Fibroblast of lung (primary cell): ENCODE measurements at regions not wholly inside any gene's neighbourhood (a gene's known extent, or its start where the extent isn't known, plus 50 kb on each side); places are given as distances from the start of the nearest gene placed in this dataset.

Experiments
- DNase-seq, 2 donors: peaks; one replicate each; pipeline versions ENCODE4 v3.0.0 to v3.0.0-alpha.2; 2010; ENCODE audit warnings: low read depth in 2 of 2
- H2AFZ ChIP-seq: 2 replicates; pipeline ENCODE4 v1.5.1; 2012; ENCODE audit warnings: low read length, control low read depth, inconsistent platforms
- H3K27ac ChIP-seq: 2 replicates; pipeline ENCODE4 v1.5.1; 2011; ENCODE audit warnings: low read length, control low read depth; ENCODE audit not compliant: insufficient read depth
- H3K27me3 ChIP-seq: 2 replicates; pipeline ENCODE4 v1.5.1; 2011; ENCODE audit warnings: mild to moderate bottlenecking, low read length; ENCODE audit not compliant: control insufficient read depth, insufficient read depth
- H3K36me3 ChIP-seq: 2 replicates; pipeline ENCODE4 v1.5.1; 2011; ENCODE audit warnings: low read length; ENCODE audit not compliant: control insufficient read depth, insufficient read depth
- H3K4me1 ChIP-seq: 2 replicates; pipeline ENCODE4 v1.5.1; 2011; ENCODE audit warnings: low read length; ENCODE audit not compliant: control insufficient read depth, insufficient read depth; ENCODE audit errors: extremely low read depth
- H3K4me2 ChIP-seq: 2 replicates; pipeline ENCODE4 v1.5.1; 2011; ENCODE audit warnings: low read length, control low read depth; ENCODE audit not compliant: insufficient read depth; ENCODE audit errors: extremely low read depth
- H3K4me3 ChIP-seq, 4 experiments: fragments of 200-600 bp in 1 of 4; sonication (generic) in 1 of 4; replicated peaks in 1 of 4; 2 replicates each; pipeline ENCODE4 v1.5.1; 2011 to 2016; ENCODE audit warnings: low read length in 4 of 4, low read depth in 3 of 4, mild to moderate bottlenecking in 3 of 4, control low read depth in 2 of 4, inconsistent platforms in 1 of 4, mixed read lengths in 1 of 4; ENCODE audit not compliant: insufficient read depth in 1 of 4; ENCODE audit errors: control extremely low read depth in 1 of 4
- H3K79me2 ChIP-seq: 2 replicates; pipeline ENCODE4 v1.5.1; 2012; ENCODE audit warnings: mild to moderate bottlenecking, low read length, inconsistent platforms; ENCODE audit not compliant: control insufficient read depth, insufficient read depth
- H3K9ac ChIP-seq: 2 replicates; pipeline ENCODE4 v1.5.1; 2011; ENCODE audit warnings: mild to moderate bottlenecking, low read length, control low read depth; ENCODE audit not compliant: insufficient read depth
- H3K9me3 ChIP-seq: 2 replicates; pipeline ENCODE4 v1.5.1; 2012; ENCODE audit warnings: low read depth, low read length; ENCODE audit not compliant: control insufficient read depth, insufficient read depth
- H4K20me1 ChIP-seq: 2 replicates; pipeline ENCODE4 v1.5.1; 2011; ENCODE audit warnings: low read length; ENCODE audit not compliant: control insufficient read depth, insufficient read depth; ENCODE audit errors: extremely low read depth
- CTCF ChIP-seq, 2 donors: IDR thresholded peaks in 1 of 2; conservative IDR thresholded peaks in 1 of 2; 1 replicate in 1 of 2; 2 replicates in 1 of 2; pipeline ENCODE4 v1.5.1; 2011 to 2012; ENCODE audit warnings: low read length in 2 of 2, control low read depth in 1 of 2, inconsistent platforms in 1 of 2, low read depth in 1 of 2, mild to moderate bottlenecking in 1 of 2
- EZH2 ChIP-seq: IDR thresholded peaks from 2 replicates; pipeline ENCODE4 v1.5.1; 2012; ENCODE audit warnings: low read length, control low read depth, mild to moderate bottlenecking; ENCODE audit errors: missing control alignments

GRCh38 chr1:181354865-181355264, 128.5 kb upstream of the CACNA1E start:
- H3K27ac ChIP-seq: no peak overlapping the region
- H3K79me2 ChIP-seq: no peaks in the 10 kb centered on the region
- H3K9me3 ChIP-seq: no peaks in the 10 kb centered on the region
- H3K27me3 ChIP-seq: no peaks in the 10 kb centered on the region
- H3K4me3 ChIP-seq: no peak overlapping the region
- DNase-seq: no peak
- no peak overlapping the region for H2AFZ ChIP-seq
- no peaks in the 10 kb centered on the region for H3K36me3 ChIP-seq
- no peak overlapping the region for H3K4me2 ChIP-seq
- H4K20me1 ChIP-seq: no peaks in the 10 kb centered on the region
- H3K9ac ChIP-seq: no peak overlapping the region
- no peak for TF ChIP-seq EZH2
- TF ChIP-seq CTCF (conservative IDR thresholded peaks at IDR 0.05 in 1 of 2, IDR thresholded peaks at IDR 0.05 in 1 of 2; ENCODE audit: low read depth in 1 of 2, low read length in 2 of 2): no peak
- H3K4me1 ChIP-seq: no peaks in the 10 kb centered on the region

GRCh38 chr1:181356505-181357340, 126.6 kb upstream of the CACNA1E start:
- Histone ChIP-seq H4K20me1 (no peaks in the 10 kb centered on the region), H3K27me3 (no peaks in the 10 kb centered on the region), H3K9ac (no peak overlapping the region), H3K4me2 (no peak overlapping the region), H3K4me3 (no peak overlapping the region), H3K4me1 (no peaks in the 10 kb centered on the region), H3K9me3 (no peaks in the 10 kb centered on the region), H3K79me2 (no peaks in the 10 kb centered on the region), H2AFZ (no peak overlapping the region), H3K27ac (no peak overlapping the region), H3K36me3 (no peaks in the 10 kb centered on the region)
- TF ChIP-seq EZH2 (no peak), CTCF (conservative IDR thresholded peaks at IDR 0.05 in 1 of 2, IDR thresholded peaks at IDR 0.05 in 1 of 2; ENCODE audit: low read depth in 1 of 2, low read length in 2 of 2) (no peak)
- no peak for DNase-seq

- Histone ChIP-seq H3K79me2 (no peaks in the 10 kb centered on the region), H3K4me1 (no peaks in the 10 kb centered on the region), H3K4me3 (no peak overlapping the region), H3K9me3 (no peaks in the 10 kb centered on the region), H3K27ac (no peak overlapping the region), H3K4me2 (no peak overlapping the region), H4K20me1 (no peaks in the 10 kb centered on the region), H2AFZ (no peak overlapping the region), H3K9ac (no peak overlapping the region), H3K36me3 (no peaks in the 10 kb centered on the region), H3K27me3 (no peaks in the 10 kb centered on the region)
- DNase-seq: no peak
- TF ChIP-seq CTCF (conservative IDR thresholded peaks at IDR 0.05 in 1 of 2, IDR thresholded peaks at IDR 0.05 in 1 of 2; ENCODE audit: low read depth in 1 of 2, low read length in 2 of 2): no peak
- no peak for TF ChIP-seq EZH2
These were observed 124.3 kb upstream of the CACNA1E start for GRCh38 chr1:181359012-181359411.
